H1 (cell line): ENCODE measurements at regions not wholly inside any gene's neighbourhood (a gene's known extent, or its start where the extent isn't known, plus 50 kb on each side); places are given as distances from the start of the nearest gene placed in this dataset.

ENCODE experiments used
- CTCF ChIA-PET: fragments of 300-600 bp; sonication (Branson Sonifier 250); formaldehyde crosslinking; loops from one replicate; lab custom pipeline; 2021; ENCODE audit not compliant: partially characterized antibody; lab: Charles Lee
- POLR2A ChIA-PET: fragments of 300-600 bp; sonication (Branson Sonifier 250); formaldehyde crosslinking; loops from one replicate; lab custom pipeline; 2021; ENCODE audit warnings: inconsistent platforms; ENCODE audit not compliant: partially characterized antibody; lab: Charles Lee
- DNase-seq, 2 experiments: peaks; one replicate each; pipeline versions ENCODE4 v3.0.0 to v3.0.0-alpha.2; 2010 to 2022; ENCODE audit warnings: low spot score in 2 of 2, low read depth in 1 of 2, mixed read lengths in 1 of 2
- FAIRE-seq: peaks from 2 replicates; lab custom pipeline; 2011; peaks lifted over from hg19 to GRCh38; lab: Jason Lieb, UNC
- H2AFZ ChIP-seq: 2 replicates; pipeline ENCODE4 v1.8.1; 2012; ENCODE audit warnings: low read length, inconsistent platforms
- H2AK5ac ChIP-seq: 2 replicates; pipeline ENCODE4 v1.6.1; 2013; ENCODE audit warnings: low read depth, low read length
- H2BK120ac ChIP-seq: replicated peaks from 2 replicates; pipeline ENCODE3; 2013; ENCODE audit warnings: low read depth, low read length, inconsistent platforms
- H2BK12ac ChIP-seq: 2 replicates; pipeline ENCODE4 v1.6.1; 2013; ENCODE audit warnings: low read depth, low read length
- H2BK15ac ChIP-seq: 2 replicates; pipeline ENCODE4 v1.6.1; 2013; ENCODE audit warnings: low read length
- H2BK20ac ChIP-seq: 2 replicates; pipeline ENCODE4 v1.6.1; 2013; ENCODE audit warnings: low read length
- H2BK5ac ChIP-seq: 2 replicates; pipeline ENCODE4 v1.6.1; 2013; ENCODE audit warnings: low read depth, low read length
- H3K14ac ChIP-seq: 2 replicates; pipeline ENCODE4 v1.6.1; 2013; ENCODE audit warnings: inconsistent platforms; ENCODE audit not compliant: insufficient read length
- H3K18ac ChIP-seq: 2 replicates; pipeline ENCODE4 v1.6.1; 2013; ENCODE audit warnings: low read length; ENCODE audit errors: extremely low read depth
- H3K23ac ChIP-seq: 2 replicates; pipeline ENCODE4 v1.6.1; 2013; ENCODE audit warnings: inconsistent platforms; ENCODE audit not compliant: insufficient read length
- H3K23me2 ChIP-seq: 2 replicates; pipeline ENCODE4 v1.6.1; 2013; ENCODE audit warnings: low read depth, low read length
- H3K27ac ChIP-seq: 2 replicates; pipeline ENCODE4 v1.6.1; 2011; ENCODE audit warnings: low read depth, low read length, inconsistent platforms
- H3K27me3 ChIP-seq, 4 experiments: replicated peaks in 1 of 4; 1 replicate in 1 of 4; 2 replicates in 3 of 4; pipeline versions ENCODE4 v1.6.1 to v1.8.1; 2011 to 2013; ENCODE audit warnings: low read length in 3 of 4, mild to moderate bottlenecking in 3 of 4, inconsistent platforms in 2 of 4, mixed read lengths in 2 of 4, moderate library complexity in 1 of 4; ENCODE audit not compliant: control insufficient read depth in 3 of 4, insufficient read depth in 3 of 4; ENCODE audit errors: extremely low read depth in 1 of 4
- H3K36me3 ChIP-seq, 4 experiments: 2 replicates each; pipeline versions ENCODE4 v1.6.1 to v1.8.1; 2011 to 2013; ENCODE audit warnings: mild to moderate bottlenecking in 4 of 4, low read length in 3 of 4, moderate library complexity in 2 of 4, control low read depth in 1 of 4, inconsistent platforms in 1 of 4; ENCODE audit not compliant: insufficient read depth in 4 of 4, control insufficient read depth in 2 of 4
- H3K4ac ChIP-seq: replicated peaks from 2 replicates; pipeline ENCODE3; 2013; ENCODE audit warnings: low read length, low read depth, mixed read lengths, inconsistent platforms; ENCODE audit not compliant: insufficient read length
- H3K4me1 ChIP-seq, 4 experiments: replicated peaks in 1 of 4; 1 replicate in 1 of 4; 2 replicates in 3 of 4; pipeline versions ENCODE4 v1.6.1 to v1.8.1; 2011 to 2013; ENCODE audit warnings: low read length in 3 of 4, inconsistent platforms in 2 of 4, mixed read lengths in 1 of 4; ENCODE audit not compliant: insufficient read depth in 4 of 4, control insufficient read depth in 3 of 4
- H3K4me2 ChIP-seq, 2 experiments: 2 replicates each; pipeline versions ENCODE4 v1.6.1 to v1.8.1; 2011 to 2013; ENCODE audit warnings: low read depth in 2 of 2, low read length in 2 of 2, control low read depth in 1 of 2, inconsistent platforms in 1 of 2, mild to moderate bottlenecking in 1 of 2; ENCODE audit not compliant: insufficient read depth in 1 of 2
- H3K4me3 ChIP-seq, 4 experiments: fragments of 200-600, 300-600 bp in 1 of 4; sonication (generic), shearing (Covaris generic), sonication (Bioruptor Twin) in 1 of 4; 2 replicates each; pipeline versions ENCODE4 v1.5.1 to v1.8.1; 2011 to 2016; ENCODE audit warnings: low read length in 4 of 4, low read depth in 3 of 4, control low read depth in 2 of 4, inconsistent platforms in 2 of 4, mild to moderate bottlenecking in 2 of 4, mixed read lengths in 1 of 4, moderate library complexity in 1 of 4; ENCODE audit not compliant: insufficient read depth in 2 of 4; ENCODE audit errors: extremely low read depth in 1 of 4
- H3K56ac ChIP-seq: replicated peaks from 2 replicates; pipeline ENCODE3; 2013; ENCODE audit warnings: low read depth, mild to moderate bottlenecking, mixed read lengths, low read length, inconsistent platforms; ENCODE audit not compliant: insufficient read length
- H3K79me1 ChIP-seq: 2 replicates; pipeline ENCODE4 v1.6.1; 2013; ENCODE audit warnings: low read depth, low read length, control low read depth
- H3K79me2 ChIP-seq, 2 experiments: 2 replicates each; pipeline versions ENCODE4 v1.6.1 to v1.8.1; 2012 to 2013; ENCODE audit warnings: low read length in 2 of 2, mild to moderate bottlenecking in 2 of 2, inconsistent platforms in 1 of 2; ENCODE audit not compliant: insufficient read depth in 2 of 2, control insufficient read depth in 1 of 2
- H3K9ac ChIP-seq, 4 experiments: replicated peaks in 1 of 4; 1 replicate in 1 of 4; 2 replicates in 3 of 4; pipeline versions ENCODE4 v1.6.1 to v1.8.1; 2011 to 2013; ENCODE audit warnings: low read depth in 3 of 4, low read length in 3 of 4, control low read depth in 2 of 4, mild to moderate bottlenecking in 2 of 4, moderate library complexity in 2 of 4, inconsistent platforms in 1 of 4; ENCODE audit errors: extremely low read depth in 1 of 4
- H3K9me3 ChIP-seq, 2 experiments: 2 replicates each; pipeline versions ENCODE4 v1.6.1 to v1.8.1; 2012 to 2013; ENCODE audit warnings: mild to moderate bottlenecking in 2 of 2, moderate library complexity in 2 of 2, control low read depth in 1 of 2, inconsistent platforms in 1 of 2, low read depth in 1 of 2, low read length in 1 of 2, mixed read lengths in 1 of 2; ENCODE audit not compliant: insufficient read depth in 2 of 2
- H4K20me1 ChIP-seq, 2 experiments: replicated peaks in 1 of 2; 2 replicates each; pipeline versions ENCODE3 to v1.8.1; 2011 to 2013; ENCODE audit warnings: inconsistent platforms in 2 of 2, low read length in 2 of 2, mild to moderate bottlenecking in 1 of 2; ENCODE audit not compliant: insufficient read depth in 2 of 2, control insufficient read depth in 1 of 2
- H4K5ac ChIP-seq: 2 replicates; pipeline ENCODE4 v1.6.1; 2013; ENCODE audit warnings: low read length, low read depth, mixed read lengths, inconsistent platforms; ENCODE audit not compliant: insufficient read length
- H4K8ac ChIP-seq: 2 replicates; pipeline ENCODE4 v1.8.0; 2013; ENCODE audit warnings: mild to moderate bottlenecking, moderate library complexity, low read length, inconsistent platforms; ENCODE audit not compliant: insufficient read depth; ENCODE audit errors: extremely low read depth
- H4K91ac ChIP-seq: replicated peaks from 2 replicates; pipeline ENCODE3; 2013; ENCODE audit warnings: low read length, mixed read lengths, inconsistent platforms; ENCODE audit not compliant: insufficient read length
- TEAD4 ChIP-seq: IDR thresholded peaks from 2 replicates; pipeline ENCODE4 v1.6.1; 2012; ENCODE audit warnings: low read depth, low read length, inconsistent platforms, mixed read lengths
- WGBS, 2 experiments: shearing (Covaris generic) in 1 of 2; methylation state at CpG; one replicate each; pipeline versions ENCODE4 v1.1.6 to v1.1.7; 2013 to 2015; ENCODE audit warnings: low lambda C conversion rate in 2 of 2, mixed read lengths in 2 of 2, inconsistent platforms in 1 of 2, low coverage in 1 of 2, missing lambda C conversion rate in 1 of 2; ENCODE audit not compliant: insufficient replicate concordance in 2 of 2, insufficient coverage in 1 of 2, insufficient read length in 1 of 2; ENCODE audit errors: extremely low coverage in 1 of 2, missing lambda C conversion rate in 1 of 2; 5-methylcytosine and 5-hydroxymethylcytosine counted together

- no peak overlapping the region for H3K18ac ChIP-seq
- H3K4me1 ChIP-seq: peaks cover 0 to 4% (median 0%) of the 10 kb centered on the region in 4 experiments; a peak in 1 of 7 replicates
- no peak overlapping the region for H3K9ac ChIP-seq
- no peaks in the 10 kb centered on the region for H3K79me2 ChIP-seq
- H2BK5ac ChIP-seq: no peak overlapping the region
- H3K36me3 ChIP-seq: no peaks in the 10 kb centered on the region
- H3K79me1 ChIP-seq: no peaks in the 10 kb centered on the region
- H2BK12ac ChIP-seq: no peak overlapping the region
- H2AFZ ChIP-seq: no peak overlapping the region
- no peaks in the 10 kb centered on the region for H3K23me2 ChIP-seq
- H2BK15ac ChIP-seq: no peak overlapping the region
- H3K27me3 ChIP-seq: no peaks in the 10 kb centered on the region
- H2BK20ac ChIP-seq: no peak overlapping the region
- no peak for DNase-seq
- H3K14ac ChIP-seq: no peak overlapping the region
- H3K9me3 ChIP-seq: no peaks in the 10 kb centered on the region
- H3K4me2 ChIP-seq: no peak overlapping the region
- H3K4me3 ChIP-seq: no peak overlapping the region
- H3K23ac ChIP-seq: no peak overlapping the region
- H4K91ac ChIP-seq: no peak overlapping the region
- H4K5ac ChIP-seq: no peak overlapping the region
- no peaks in the 10 kb centered on the region for H4K20me1 ChIP-seq
- FAIRE-seq: no peak
- CTCF ChIA-PET: interaction anchor here (0.5 to 2.1 kb wide), 6 partner anchors 15 to 301 kb away, joined by 3 to 7 read pairs (median 3); no protein-coding TSS in a partner anchor
- 89% methylated on average over 6 of the region's 6 CpGs; no CpG with 5 or more reads in 1 of the 2 experiments for WGBS, 2 experiments
- H2BK120ac ChIP-seq: no peak overlapping the region
- no peak overlapping the region for H3K27ac ChIP-seq
- H2AK5ac ChIP-seq: no peak overlapping the region
- POLR2A ChIA-PET: interaction anchor here (0.6 kb wide), 1 partner anchor 26 kb away, joined by 3 read pairs; no protein-coding TSS in a partner anchor
- H3K56ac ChIP-seq: no peak overlapping the region
- TF ChIP-seq TEAD4: no peak
- H3K4ac ChIP-seq: no peak overlapping the region
- no peak overlapping the region for H4K8ac ChIP-seq
Measured at GRCh38 chr2:67646714-67647333, 249.7 kb downstream of the ETAA1 start.
